CD4-positive, alpha-beta T cell (primary cell): ENCODE measurements at regions not wholly inside any gene's neighbourhood (a gene's known extent, or its start where the extent isn't known, plus 50 kb on each side); places are given as distances from the start of the nearest gene placed in this dataset.

Source experiments
- ATAC-seq: fragments of 200-7000 bp; cut with Tn5 transposase; one replicate; pipeline ENCODE4 v1.10.0; 2022; ENCODE audit warnings: mild to moderate bottlenecking; ENCODE audit not compliant: poor library complexity
- CTCF ChIA-PET: fragments of 350-600 bp; sonication (Branson Sonifier 250); formaldehyde crosslinking; loops from one replicate; lab custom pipeline; 2021; ENCODE audit warnings: antibody characterized with exemption, inconsistent platforms; lab: Charles Lee
- POLR2A ChIA-PET: fragments of 350-600 bp; sonication (Branson Sonifier 250); formaldehyde crosslinking; loops from one replicate; lab custom pipeline; 2021; ENCODE audit warnings: antibody characterized with exemption, inconsistent platforms; lab: Charles Lee
- DNase-seq, 14 experiments: peaks; one replicate each; pipeline ENCODE4 v3.0.0-alpha.2; 2013 to 2020; ENCODE audit warnings: mixed read lengths in 2 of 14
- H3K27ac ChIP-seq, 2 donors: one replicate each; pipeline versions ENCODE4 v1.5.1 to v1.7.0; 2013; ENCODE audit warnings: low read length in 2 of 2, low read depth in 1 of 2, mild to moderate bottlenecking in 1 of 2
- H3K27me3 ChIP-seq, 2 experiments: 1 replicate in 1 of 2; 2 replicates in 1 of 2; pipeline versions ENCODE4 v1.6.1 to v1.7.0; 2013; ENCODE audit warnings: low read length in 2 of 2, control low read depth in 1 of 2, mild to moderate bottlenecking in 1 of 2, moderate library complexity in 1 of 2; ENCODE audit not compliant: insufficient read depth in 2 of 2, control insufficient read depth in 1 of 2
- H3K36me3 ChIP-seq: one replicate; pipeline ENCODE4 v1.6.1; 2013; ENCODE audit warnings: low read length, control low read depth; ENCODE audit not compliant: insufficient read depth
- H3K4me1 ChIP-seq: one replicate; pipeline ENCODE4 v1.6.1; 2013; ENCODE audit warnings: low read length, control low read depth; ENCODE audit not compliant: insufficient read depth
- H3K4me3 ChIP-seq: one replicate; pipeline ENCODE4 v1.5.1; 2013; ENCODE audit warnings: mild to moderate bottlenecking, low read length, moderate library complexity
- H3K9me3 ChIP-seq, 2 experiments: 1 replicate in 1 of 2; 2 replicates in 1 of 2; pipeline versions ENCODE4 v1.6.1 to v1.7.0; 2013; ENCODE audit warnings: low read length in 2 of 2, mild to moderate bottlenecking in 2 of 2, control low read depth in 1 of 2, moderate library complexity in 1 of 2; ENCODE audit not compliant: control insufficient read depth in 1 of 2, insufficient read depth in 1 of 2
- H3K27ac Mint-ChIP-seq: one replicate; pipeline ENCODE4 v1.8.0; 2020; ENCODE audit warnings: mixed read lengths
- H3K27me3 Mint-ChIP-seq: one replicate; pipeline ENCODE4 v1.8.0; 2021; ENCODE audit warnings: mixed read lengths
- H3K36me3 Mint-ChIP-seq: one replicate; pipeline ENCODE4 v1.8.0; 2021; ENCODE audit warnings: low read depth, mixed read lengths
- H3K4me1 Mint-ChIP-seq: one replicate; pipeline ENCODE4 v1.8.0; 2021; ENCODE audit warnings: low read depth, mixed read lengths
- H3K4me3 Mint-ChIP-seq: one replicate; pipeline ENCODE4 v1.8.0; 2020; ENCODE audit warnings: mild to moderate bottlenecking, mixed read lengths
- H3K9me3 Mint-ChIP-seq: one replicate; pipeline ENCODE4 v1.8.0; 2020; ENCODE audit warnings: mixed read lengths
- CTCF ChIP-seq: fragments of 200-600 bp; IDR thresholded peaks from one replicate; pipeline ENCODE4 v1.8.0; 2022; ENCODE audit warnings: antibody characterized with exemption, mild to moderate bottlenecking
- intact Hi-C, 2 experiments: fragments of 100-400 bp; cut with DNase I in 1 of 2; cut with micrococcal nuclease in 1 of 2; formaldehyde crosslinking; loops; one replicate each; pipeline versions ENCODE4 v1.15.1 to v1.9.0; 2023 to 2025; cut with DNase I, micrococcal nuclease

- POLR2A ChIA-PET = no interaction called here
- no peak for ATAC-seq
Observed at GRCh38 chr9:32304495-32304894, 79.9 kb upstream of the ACO1 start.

GRCh38 chr9:32306006-32306405 lies 78.4 kb upstream of the ACO1 start:
- DNase-seq (no peak), ATAC-seq (no peak)
- no peak overlapping the region for H3K4me3 ChIP-seq
- H3K27me3 Mint-ChIP-seq = peaks cover 11% of the 10 kb centered on the region
- H3K4me1 ChIP-seq = no peaks in the 10 kb centered on the region
- ChIA-PET CTCF (no interaction called here), POLR2A (no interaction called here)
- TF ChIP-seq CTCF = no peak
- H3K36me3 ChIP-seq = no peaks in the 10 kb centered on the region
- no peak overlapping the region for H3K4me3 Mint-ChIP-seq
- no peaks in the 10 kb centered on the region for H3K4me1 Mint-ChIP-seq
- H3K27me3 ChIP-seq = no peaks in the 10 kb centered on the region
- no peaks in the 10 kb centered on the region for H3K36me3 Mint-ChIP-seq
- intact Hi-C loops = no loop called here
- no peaks in the 10 kb centered on the region for H3K9me3 ChIP-seq
- no peak overlapping the region for H3K27ac ChIP-seq
- no peak overlapping the region for H3K27ac Mint-ChIP-seq
- no peaks in the 10 kb centered on the region for H3K9me3 Mint-ChIP-seq

More at GRCh38 chr9:32304495-32304894, 79.9 kb upstream of the ACO1 start:
- no peak for TF ChIP-seq CTCF
- Histone ChIP-seq H3K27ac (no peak overlapping the region), H3K36me3 (no peaks in the 10 kb centered on the region), H3K27me3 (no peaks in the 10 kb centered on the region), H3K4me1 (no peaks in the 10 kb centered on the region), H3K9me3 (no peaks in the 10 kb centered on the region), H3K4me3 (no peak overlapping the region)
- no peak overlapping the region for H3K4me3 Mint-ChIP-seq
- H3K27me3 Mint-ChIP-seq = peaks cover 11% of the 10 kb centered on the region
- CTCF ChIA-PET = no interaction called here
- H3K36me3 Mint-ChIP-seq = no peaks in the 10 kb centered on the region
- no peak for DNase-seq
- no peaks in the 10 kb centered on the region for H3K9me3 Mint-ChIP-seq
- no peaks in the 10 kb centered on the region for H3K4me1 Mint-ChIP-seq
- H3K27ac Mint-ChIP-seq = no peak overlapping the region
- intact Hi-C loops = no loop called here

- no peak overlapping the region for H3K4me3 Mint-ChIP-seq
- H3K27me3 Mint-ChIP-seq = peaks cover 9% of the 10 kb centered on the region
- DNase-seq = no peak
- H3K36me3 Mint-ChIP-seq = no peaks in the 10 kb centered on the region
- CTCF ChIA-PET = no interaction called here
- H3K9me3 ChIP-seq = no peaks in the 10 kb centered on the region
- intact Hi-C loops = no loop called here
- no peak overlapping the region for H3K27ac Mint-ChIP-seq
- no peaks in the 10 kb centered on the region for H3K36me3 ChIP-seq
- H3K27ac ChIP-seq = no peak overlapping the region
- no peaks in the 10 kb centered on the region for H3K4me1 Mint-ChIP-seq
- H3K4me1 ChIP-seq = no peaks in the 10 kb centered on the region
- TF ChIP-seq CTCF = no peak
- H3K9me3 Mint-ChIP-seq = peaks cover 3% of the 10 kb centered on the region
- H3K27me3 ChIP-seq = no peaks in the 10 kb centered on the region
- POLR2A ChIA-PET = interaction anchor here (0.7 kb wide), 1 partner anchor 21 kb away, joined by 3 read pairs; no protein-coding TSS in a partner anchor
- ATAC-seq = no peak
- H3K4me3 ChIP-seq = no peak overlapping the region
Observed at GRCh38 chr9:32319312-32319929, 65.0 kb upstream of the ACO1 start.
